ENCODE measurements at regions not wholly inside any gene's neighbourhood (a gene's known extent, or its start where the extent isn't known, plus 50 kb on each side); places are given as distances from the start of the nearest gene placed in this dataset.

DNA sequence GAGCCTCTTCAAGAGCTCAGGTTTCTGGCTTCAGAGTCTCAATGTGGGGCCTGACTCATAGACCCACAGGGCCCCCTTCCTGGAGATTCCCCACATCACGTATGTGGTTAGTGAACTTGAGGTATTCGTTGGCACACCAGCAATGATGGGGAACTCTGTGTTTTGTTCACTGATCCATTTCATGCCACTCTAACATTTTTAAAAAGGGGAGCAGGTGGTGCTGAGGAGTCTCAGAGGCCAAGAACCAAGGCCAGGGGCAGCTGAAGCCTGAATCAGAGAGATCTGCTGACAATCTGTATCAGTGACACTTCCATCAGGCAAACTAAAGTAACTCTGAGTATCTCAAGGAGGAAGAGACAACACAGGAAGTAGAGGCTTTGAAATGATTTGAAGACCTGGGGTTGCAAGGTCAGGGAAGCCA, 323.4 kb downstream of the VRK1 start:
- TF ChIP-seq EZH2 (IDR thresholded peaks at IDR 0.05; ENCODE audit: borderline replicate concordance): no peak
- TF ChIP-seq, protein P1, sequence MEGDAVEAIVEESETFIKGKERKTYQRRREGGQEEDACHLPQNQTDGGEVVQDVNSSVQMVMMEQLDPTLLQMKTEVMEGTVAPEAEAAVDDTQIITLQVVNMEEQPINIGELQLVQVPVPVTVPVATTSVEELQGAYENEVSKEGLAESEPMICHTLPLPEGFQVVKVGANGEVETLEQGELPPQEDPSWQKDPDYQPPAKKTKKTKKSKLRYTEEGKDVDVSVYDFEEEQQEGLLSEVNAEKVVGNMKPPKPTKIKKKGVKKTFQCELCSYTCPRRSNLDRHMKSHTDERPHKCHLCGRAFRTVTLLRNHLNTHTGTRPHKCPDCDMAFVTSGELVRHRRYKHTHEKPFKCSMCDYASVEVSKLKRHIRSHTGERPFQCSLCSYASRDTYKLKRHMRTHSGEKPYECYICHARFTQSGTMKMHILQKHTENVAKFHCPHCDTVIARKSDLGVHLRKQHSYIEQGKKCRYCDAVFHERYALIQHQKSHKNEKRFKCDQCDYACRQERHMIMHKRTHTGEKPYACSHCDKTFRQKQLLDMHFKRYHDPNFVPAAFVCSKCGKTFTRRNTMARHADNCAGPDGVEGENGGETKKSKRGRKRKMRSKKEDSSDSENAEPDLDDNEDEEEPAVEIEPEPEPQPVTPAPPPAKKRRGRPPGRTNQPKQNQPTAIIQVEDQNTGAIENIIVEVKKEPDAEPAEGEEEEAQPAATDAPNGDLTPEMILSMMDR (IDR thresholded peaks at IDR 0.05; ENCODE audit: poor library complexity): no peak
